Neural cell (in vitro differentiated cells): ENCODE measurements at regions not wholly inside any gene's neighbourhood (a gene's known extent, or its start where the extent isn't known, plus 50 kb on each side); places are given as distances from the start of the nearest gene placed in this dataset.

Source experiments
- H2AFZ ChIP-seq: fragments of 200-600, 300-800 bp; sonication (generic), shearing (Covaris generic); 2 replicates; pipeline ENCODE4 v1.6.0; 2014; ENCODE audit warnings: low read depth, mild to moderate bottlenecking, antibody characterized with exemption, low read length, moderate library complexity
- H3F3A ChIP-seq: fragments of 200-600 bp; shearing (Covaris generic); 2 replicates; pipeline ENCODE4 v1.6.1; 2016; ENCODE audit warnings: mild to moderate bottlenecking, moderate library complexity, mixed read lengths, antibody characterized with exemption, low read length; ENCODE audit not compliant: insufficient read depth, poor library complexity, severe bottlenecking
- H3K27ac ChIP-seq: fragments of 200-600, 300-800 bp; sonication (generic), shearing (Covaris generic); 2 replicates; pipeline ENCODE4 v1.5.1; 2014; ENCODE audit warnings: mild to moderate bottlenecking, low read length, moderate library complexity
- H3K27me3 ChIP-seq: fragments of 300-800, 200-600 bp; sonication (generic), shearing (Covaris generic); 2 replicates; pipeline ENCODE4 v1.6.0; 2014; ENCODE audit warnings: mild to moderate bottlenecking, low read depth, low read length, moderate library complexity; ENCODE audit not compliant: insufficient read depth
- H3K36me3 ChIP-seq: fragments of 300-800, 200-600 bp; sonication (generic), shearing (Covaris generic); 2 replicates; pipeline ENCODE4 v1.5.1; 2014; ENCODE audit warnings: mild to moderate bottlenecking, antibody characterized with exemption, low read length, moderate library complexity; ENCODE audit not compliant: insufficient read depth
- H3K4me2 ChIP-seq: fragments of 300-800, 200-600 bp; sonication (generic), shearing (Covaris generic); 2 replicates; pipeline ENCODE4 v1.6.0; 2014; ENCODE audit warnings: mild to moderate bottlenecking, low read length
- H3K4me3 ChIP-seq: fragments of 300-800, 200-600 bp; sonication (generic), shearing (Covaris generic); 2 replicates; pipeline ENCODE4 v1.5.1; 2014; ENCODE audit warnings: mild to moderate bottlenecking, low read length, moderate library complexity
- H3K79me2 ChIP-seq: fragments of 200-600 bp; shearing (Covaris generic); replicated peaks from 2 replicates; pipeline ENCODE4 v1.6.0; 2014; ENCODE audit warnings: mild to moderate bottlenecking, low read length, moderate library complexity; ENCODE audit not compliant: insufficient read depth
- H3K9ac ChIP-seq: fragments of 300-800, 200-600 bp; sonication (generic), shearing (Covaris generic); 2 replicates; pipeline ENCODE4 v1.6.1; 2016; ENCODE audit warnings: mild to moderate bottlenecking, low read length, mixed read lengths
- H3K9me2 ChIP-seq: fragments of 200-600 bp; shearing (Covaris generic); 2 replicates; pipeline ENCODE4 v1.6.1; 2016; ENCODE audit warnings: mild to moderate bottlenecking, low read length, mixed read lengths; ENCODE audit not compliant: insufficient read depth
- H3K9me3 ChIP-seq: fragments of 200-600, 300-800 bp; sonication (generic), shearing (Covaris generic); 2 replicates; pipeline ENCODE4 v1.6.1; 2016; ENCODE audit warnings: mild to moderate bottlenecking, mixed run types, low read length, moderate library complexity, mixed read lengths
- H4K20me1 ChIP-seq: fragments of 200-600 bp; shearing (Covaris generic); 2 replicates; pipeline ENCODE4 v1.6.1; 2016; ENCODE audit warnings: mild to moderate bottlenecking, mixed run types; ENCODE audit not compliant: insufficient read depth
- CTCF ChIP-seq: fragments of 450-650 bp; IDR thresholded peaks from 2 replicates; pipeline ENCODE4 v1.5.1; 2014; ENCODE audit warnings: antibody characterized with exemption, mild to moderate bottlenecking, moderate library complexity; ENCODE audit not compliant: poor library complexity, severe bottlenecking
- EP300 ChIP-seq: fragments of 450-650 bp; conservative IDR thresholded peaks from 2 replicates; pipeline ENCODE4 v1.6.1; 2014; ENCODE audit warnings: antibody characterized with exemption, mild to moderate bottlenecking, moderate library complexity; ENCODE audit not compliant: poor library complexity, severe bottlenecking
- EZH2 ChIP-seq: fragments of 200-600, 300-800 bp; shearing (Covaris generic), sonication (generic); IDR thresholded peaks from 2 replicates; pipeline ENCODE4 v1.6.1; 2014; ENCODE audit warnings: antibody characterized with exemption, low read length, borderline replicate concordance, mild to moderate bottlenecking; ENCODE audit not compliant: insufficient read depth, poor library complexity, severe bottlenecking
- MXI1 ChIP-seq: fragments of 450-650 bp; conservative IDR thresholded peaks from 2 replicates; pipeline ENCODE4 v1.6.1; 2014; ENCODE audit warnings: antibody characterized with exemption, mild to moderate bottlenecking; ENCODE audit not compliant: poor library complexity, severe bottlenecking
- POLR2AphosphoS5 ChIP-seq: IDR thresholded peaks from 2 replicates; pipeline ENCODE4 v1.6.1; 2012
- RAD21 ChIP-seq: fragments of 450-650 bp; conservative IDR thresholded peaks from 2 replicates; pipeline ENCODE4 v1.6.1; 2014; ENCODE audit warnings: antibody characterized with exemption, mild to moderate bottlenecking, moderate library complexity
- REST ChIP-seq: IDR thresholded peaks from 2 replicates; pipeline ENCODE4 v1.6.1; 2012; ENCODE audit warnings: borderline replicate concordance
- SMC3 ChIP-seq: fragments of 450-650 bp; conservative IDR thresholded peaks from 2 replicates; pipeline ENCODE4 v1.6.1; 2014; ENCODE audit warnings: antibody characterized with exemption, mild to moderate bottlenecking, moderate library complexity; ENCODE audit not compliant: poor library complexity
- TAF1 ChIP-seq: IDR thresholded peaks from 2 replicates; pipeline ENCODE4 v1.6.1; 2012; ENCODE audit warnings: low read depth

- H2AFZ ChIP-seq = no peak overlapping the region
- H4K20me1 ChIP-seq = no peaks in the 10 kb centered on the region
- no peak overlapping the region for H3K4me2 ChIP-seq
- H3K9ac ChIP-seq = no peak overlapping the region
- peaks cover 5% of the 10 kb centered on the region for H3K9me3 ChIP-seq
- H3K9me2 ChIP-seq = no peaks in the 10 kb centered on the region
- H3K36me3 ChIP-seq = no peaks in the 10 kb centered on the region
- TF ChIP-seq CTCF = no peak
- TF ChIP-seq MXI1 = no peak
- no peak for TF ChIP-seq EP300
- no peak for TF ChIP-seq RAD21
- no peak for TF ChIP-seq EZH2
- no peak for TF ChIP-seq SMC3
- no peak for TF ChIP-seq POLR2AphosphoS5
- TF ChIP-seq TAF1 = no peak
- no peak for TF ChIP-seq REST
- no peak overlapping the region for H3K4me3 ChIP-seq
- no peaks in the 10 kb centered on the region for H3K27me3 ChIP-seq
- no peak overlapping the region for H3K27ac ChIP-seq
- no peaks in the 10 kb centered on the region for H3F3A ChIP-seq
- no peaks in the 10 kb centered on the region for H3K79me2 ChIP-seq
These were observed 118.3 kb upstream of the WSCD1 start for GRCh38 chr17:5951912-5952311.

GRCh38 chr17:5952518-5952917, 117.7 kb upstream of the WSCD1 start:
- Histone ChIP-seq H3K27me3 (no peaks in the 10 kb centered on the region), H3K36me3 (no peaks in the 10 kb centered on the region), H3K9me3 (peaks cover 5% of the 10 kb centered on the region)

More at GRCh38 chr17:5952518-5952917, 117.7 kb upstream of the WSCD1 start:
- Histone ChIP-seq H4K20me1 (no peaks in the 10 kb centered on the region), H2AFZ (no peak overlapping the region), H3K4me2 (no peak overlapping the region), H3K27ac (no peak overlapping the region), H3K9ac (no peak overlapping the region), H3F3A (no peaks in the 10 kb centered on the region), H3K79me2 (no peaks in the 10 kb centered on the region), H3K4me3 (no peak overlapping the region), H3K9me2 (no peaks in the 10 kb centered on the region)
- TF ChIP-seq REST (no peak), POLR2AphosphoS5 (no peak), EZH2 (no peak), MXI1 (no peak), SMC3 (no peak), CTCF (no peak), EP300 (no peak), RAD21 (no peak), TAF1 (no peak)
